Spleen (tissue), 11 donors: ENCODE measurements at regions not wholly inside any gene's neighbourhood (a gene's known extent, or its start where the extent isn't known, plus 50 kb on each side); places are given as distances from the start of the nearest gene placed in this dataset.

Source experiments
- DNase-seq: peaks from one replicate; pipeline ENCODE4 v3.0.0-alpha.2; 2020
- H3K27ac ChIP-seq, 8 donors: fragments of 200-600 bp; sonication (generic) in 7 of 8; 1 replicate in 4 of 8; 2 replicates in 4 of 8; pipeline versions ENCODE4 v1.5.0 to v1.8.0; 2016 to 2021; ENCODE audit warnings: inconsistent platforms in 4 of 8, mild to moderate bottlenecking in 4 of 8, moderate library complexity in 1 of 8
- H3K27me3 ChIP-seq, 7 donors: fragments of 200-600 bp; sonication (generic) in 6 of 7; replicated peaks in 1 of 7; 1 replicate in 4 of 7; 2 replicates in 3 of 7; pipeline versions ENCODE4 v1.5.0 to v1.8.0; 2016 to 2021; ENCODE audit warnings: inconsistent platforms in 3 of 7, mild to moderate bottlenecking in 1 of 7
- H3K36me3 ChIP-seq, 6 donors: fragments of 200-600 bp; sonication (generic) in 5 of 6; 1 replicate in 4 of 6; 2 replicates in 2 of 6; pipeline versions ENCODE4 v1.5.0 to v1.8.0; 2016 to 2021; ENCODE audit warnings: inconsistent platforms in 2 of 6
- H3K4me1 ChIP-seq, 6 donors: fragments of 200-600 bp; sonication (generic) in 5 of 6; 1 replicate in 3 of 6; 2 replicates in 3 of 6; pipeline versions ENCODE4 v1.5.0 to v1.8.0; 2016 to 2021; ENCODE audit warnings: inconsistent platforms in 3 of 6
- H3K4me3 ChIP-seq, 8 donors: fragments of 200-600 bp; sonication (generic) in 7 of 8; 1 replicate in 4 of 8; 2 replicates in 4 of 8; pipeline versions ENCODE4 v1.5.0 to v1.8.0; 2016 to 2021; ENCODE audit warnings: inconsistent platforms in 4 of 8, mild to moderate bottlenecking in 4 of 8, moderate library complexity in 2 of 8
- H3K9me3 ChIP-seq, 8 donors: fragments of 200-600 bp; sonication (generic) in 7 of 8; 1 replicate in 4 of 8; 2 replicates in 4 of 8; pipeline versions ENCODE4 v1.5.0 to v1.8.0; 2016 to 2021; ENCODE audit warnings: inconsistent platforms in 4 of 8
- CTCF ChIP-seq, 11 experiments: fragments of 200-600 bp in 7 of 11; fragments of 450-650 bp in 4 of 11; sonication (generic) in 4 of 11; IDR thresholded peaks in 8 of 11; conservative IDR thresholded peaks in 3 of 11; 1 replicate in 7 of 11; 2 replicates in 4 of 11; pipeline versions ENCODE4 v1.4.0 to v1.8.0; 2016 to 2021; ENCODE audit warnings: antibody characterized with exemption in 11 of 11, inconsistent platforms in 4 of 11, mild to moderate bottlenecking in 1 of 11
- POLR2A ChIP-seq, 3 donors: fragments of 450-650 bp; IDR thresholded peaks; one replicate each; pipeline ENCODE4 v1.5.1; 2017; ENCODE audit warnings: antibody characterized with exemption in 3 of 3, mild to moderate bottlenecking in 1 of 3
- POLR2AphosphoS5 ChIP-seq, 3 donors: sonication (generic); formaldehyde crosslinking; IDR thresholded peaks; one replicate each; pipeline ENCODE4 v1.5.1; 2017; ENCODE audit warnings: antibody characterized with exemption in 3 of 3
- WGBS, 5 donors: extraction: QIAGEN DNeasy Blood & Tissue Kit in 3 of 5; methylation state at CpG; one replicate each; pipeline versions ENCODE4 v1.1.5 to v1.1.7; 2013 to 2018; 5-methylcytosine and 5-hydroxymethylcytosine counted together
- intact Hi-C: fragments of 100-400 bp; cut with DNase I; formaldehyde crosslinking; loops from one replicate; pipeline ENCODE4 v1.15.0; 2023; ENCODE audit warnings: low total_unique reads
- donor health status: healthy with polysubstance abuse.
- donor health status: DM: no; HTN: no; CAD: no; lungs with moderate emphysema.
- donor health status: DM: no; HTN: no; CAD: no.
- donor health status: Bipolar disorder and iron deficiency.
- donor health status: healthy.
- donor health status: DM: no; HTN: no; CAD: no.
- donor health status: DM: yes; HTN: yes; CAD: no.

- Histone ChIP-seq H3K27ac (no peak overlapping the region), H3K36me3 (no peaks in the 10 kb centered on the region), H3K27me3 (no peaks in the 10 kb centered on the region), H3K9me3 (peaks cover 0 to 6% (median 0%) of the 10 kb centered on the region in 8 donors), H3K4me3 (no peak overlapping the region), H3K4me1 (peaks cover 0 to 28% (median 11%) of the 10 kb centered on the region in 6 donors)
- intact Hi-C loops = no loop called here
- 83 to 86% (median 85%) methylated on average over 4 of the region's 4 CpGs for WGBS, 5 donors
- no peak for DNase-seq
- TF ChIP-seq POLR2AphosphoS5 (IDR thresholded peaks at IDR 0.05) = no peak
- no peak for TF ChIP-seq CTCF (IDR thresholded peaks at IDR 0.05 in 8 of 11, conservative IDR thresholded peaks at IDR 0.05 in 3 of 11)
- TF ChIP-seq POLR2A (IDR thresholded peaks at IDR 0.05) = no peak
These were observed 160.9 kb upstream of the RAI14 start for GRCh38 chr5:34495178-34495577.

GRCh38 chr5:34496260-34496691 is 159.9 kb upstream of the RAI14 start:
- H3K4me1 ChIP-seq = peaks cover 0 to 29% (median 11%) of the 10 kb centered on the region in 6 donors
- H3K27ac ChIP-seq = no peak overlapping the region
- no peak overlapping the region for H3K4me3 ChIP-seq
- DNase-seq = no peak
- intact Hi-C loops = no loop called here
- no peaks in the 10 kb centered on the region for H3K27me3 ChIP-seq
- no peak for TF ChIP-seq POLR2AphosphoS5 (IDR thresholded peaks at IDR 0.05)
- TF ChIP-seq POLR2A (IDR thresholded peaks at IDR 0.05) = no peak
- no peak for TF ChIP-seq CTCF (IDR thresholded peaks at IDR 0.05 in 8 of 11, conservative IDR thresholded peaks at IDR 0.05 in 3 of 11)
- WGBS, 5 donors = 78 to 88% (median 81%) methylated on average over 13 of the region's 13 CpGs
- peaks cover 0 to 6% (median 0%) of the 10 kb centered on the region in 8 donors for H3K9me3 ChIP-seq
- no peaks in the 10 kb centered on the region for H3K36me3 ChIP-seq

GRCh38 chr5:34496701-34497469 is 159.2 kb upstream of the RAI14 start:
- no peak for DNase-seq
- H3K4me3 ChIP-seq = no peak overlapping the region
- intact Hi-C loops = no loop called here
- no peak overlapping the region for H3K27ac ChIP-seq
- peaks cover 0 to 29% (median 11%) of the 10 kb centered on the region in 6 donors for H3K4me1 ChIP-seq
- H3K27me3 ChIP-seq = no peaks in the 10 kb centered on the region
- peaks cover 0 to 6% (median 0%) of the 10 kb centered on the region in 8 donors for H3K9me3 ChIP-seq
- TF ChIP-seq CTCF (IDR thresholded peaks at IDR 0.05 in 8 of 11, conservative IDR thresholded peaks at IDR 0.05 in 3 of 11) (no peak), POLR2A (IDR thresholded peaks at IDR 0.05) (no peak), POLR2AphosphoS5 (IDR thresholded peaks at IDR 0.05) (no peak)
- WGBS, 5 donors = 47 to 65% (median 62%) methylated on average over 6 to 10 of the region's 10 CpGs
- no peaks in the 10 kb centered on the region for H3K36me3 ChIP-seq

- TF ChIP-seq POLR2AphosphoS5 (IDR thresholded peaks at IDR 0.05) (no peak), CTCF (IDR thresholded peaks at IDR 0.05 in 8 of 11, conservative IDR thresholded peaks at IDR 0.05 in 3 of 11) (no peak), POLR2A (IDR thresholded peaks at IDR 0.05) (no peak)
These were observed 158.7 kb upstream of the RAI14 start for GRCh38 chr5:34497470-34497808.

More at GRCh38 chr5:34497470-34497808, 158.7 kb upstream of the RAI14 start:
- H3K36me3 ChIP-seq = no peaks in the 10 kb centered on the region
- no peaks in the 10 kb centered on the region for H3K27me3 ChIP-seq
- 88 to 97% (median 94%) methylated on average over 3 of the region's 3 CpGs for WGBS, 5 donors
- peaks cover 0 to 6% (median 0%) of the 10 kb centered on the region in 8 donors for H3K9me3 ChIP-seq
- peaks cover 0 to 29% (median 11%) of the 10 kb centered on the region in 6 donors for H3K4me1 ChIP-seq
- DNase-seq = no peak
- intact Hi-C loops = no loop called here
- no peak overlapping the region for H3K4me3 ChIP-seq
- no peak overlapping the region for H3K27ac ChIP-seq
